Nucleus accumbens (tissue), 56 donors: ENCODE measurements at regions not wholly inside any gene's neighbourhood (a gene's known extent, or its start where the extent isn't known, plus 50 kb on each side); places are given as distances from the start of the nearest gene placed in this dataset.

Source experiments
- DNase-seq, 56 donors: peaks; one replicate each; lab custom pipeline; 2025; lab: John Stamatoyannopoulos, UW

GRCh38 chr5:154107010-154107409, 68.2 kb downstream of the MFAP3 start:
- DNase-seq, result no peak

GRCh38 chr5:154107756-154108155, 69.0 kb downstream of the MFAP3 start:
- peak in 3 of 56 donors; percentile 3 to 18 (median 4) for DNase-seq

GRCh38 chr5:154109416-154110106, 70.8 kb downstream of the MFAP3 start:
- no peak for DNase-seq

GRCh38 chr5:154110107-154110453, 71.3 kb downstream of the MFAP3 start:
- no peak for DNase-seq

- DNase-seq, result peak in 2 of 56 donors; percentile 2 to 6
Observed at GRCh38 chr5:154110716-154111115, 71.9 kb downstream of the MFAP3 start.

- no peak for DNase-seq
Observed at GRCh38 chr5:154111214-154111613, 72.4 kb downstream of the MFAP3 start.

- no peak for DNase-seq
Observed at GRCh38 chr5:154112255-154112654, 73.5 kb downstream of the MFAP3 start.

GRCh38 chr5:154115291-154115690, 75.2 kb upstream of the GALNT10 start:
- DNase-seq, result no peak

- DNase-seq, result no peak
Observed at GRCh38 chr5:154117050-154117449, 73.5 kb upstream of the GALNT10 start.

- DNase-seq, result no peak
Observed at GRCh38 chr5:154117930-154118329, 72.6 kb upstream of the GALNT10 start.

- no peak for DNase-seq
Observed at GRCh38 chr5:154118385-154118784, 72.1 kb upstream of the GALNT10 start.

- DNase-seq, result no peak
Observed at GRCh38 chr5:154118893-154119336, 71.6 kb upstream of the GALNT10 start.

- no peak for DNase-seq
Observed at GRCh38 chr5:154129013-154129412, 61.5 kb upstream of the GALNT10 start.

GRCh38 chr5:154129921-154130320, 60.6 kb upstream of the GALNT10 start:
- no peak for DNase-seq

- DNase-seq, result no peak
Observed at GRCh38 chr5:154131817-154132216, 58.7 kb upstream of the GALNT10 start.

GRCh38 chr5:154132718-154133307, 57.7 kb upstream of the GALNT10 start:
- DNase-seq, result no peak

GRCh38 chr5:154133591-154133990, 56.9 kb upstream of the GALNT10 start:
- no peak for DNase-seq

GRCh38 chr5:154134499-154134898, 56.0 kb upstream of the GALNT10 start:
- no peak for DNase-seq

- DNase-seq, result no peak
Observed at GRCh38 chr5:154135125-154135817, 55.3 kb upstream of the GALNT10 start.

GRCh38 chr5:154136141-154136540, 54.4 kb upstream of the GALNT10 start:
- DNase-seq, result no peak

GRCh38 chr5:154138701-154139100, 51.8 kb upstream of the GALNT10 start:
- peak in 36 of 56 donors; percentile 5 to 76 (median 34) for DNase-seq

GRCh38 chr5:154140381-154140780, 50.2 kb upstream of the GALNT10 start:
- DNase-seq, result no peak
